Activated CD8-positive, alpha-beta T cell treated with anti-CD3 and anti-CD28 coated beads, Interleukin-2, amount 10 ng/mL, durations not matched to agents 7 days and 5 days (primary cell): ENCODE measurements at regions not wholly inside any gene's neighbourhood (a gene's known extent, or its start where the extent isn't known, plus 50 kb on each side); places are given as distances from the start of the nearest gene placed in this dataset.
"Not testable (repeated sequence)": the region's sequence is repeated elsewhere in the genome, so short reads cannot be mapped to it uniquely, and the experiment has no call there.

Source experiments
- ATAC-seq: fragments of 150-1000 bp; cut with Tn5 transposase; one replicate; pipeline ENCODE4 v1.10.0; 2021; ENCODE audit warnings: moderate library complexity
- CTCF ChIA-PET: fragments of 350-600 bp; sonication (Branson Sonifier 250); formaldehyde crosslinking; loops from one replicate; lab custom pipeline; 2021; ENCODE audit warnings: antibody characterized with exemption; lab: Charles Lee
- POLR2A ChIA-PET: fragments of 350-600 bp; sonication (Branson Sonifier 250); formaldehyde crosslinking; loops from one replicate; lab custom pipeline; 2021; ENCODE audit warnings: antibody characterized with exemption; lab: Charles Lee
- DNase-seq: peaks from one replicate; pipeline ENCODE4 v3.0.0-alpha.2; 2020
- H3K27ac Mint-ChIP-seq: one replicate; pipeline ENCODE4 v1.8.0; 2021; ENCODE audit warnings: mild to moderate bottlenecking, mixed read lengths
- H3K27me3 Mint-ChIP-seq: one replicate; pipeline ENCODE4 v1.8.0; 2021; ENCODE audit warnings: low read depth, mixed read lengths
- H3K36me3 Mint-ChIP-seq: one replicate; pipeline ENCODE4 v1.8.0; 2021; ENCODE audit warnings: low read depth, mixed read lengths
- H3K4me1 Mint-ChIP-seq: one replicate; pipeline ENCODE4 v1.8.0; 2021; ENCODE audit warnings: low read depth, mixed read lengths
- H3K4me3 Mint-ChIP-seq: one replicate; pipeline ENCODE4 v1.8.0; 2021; ENCODE audit warnings: mild to moderate bottlenecking, mixed read lengths
- H3K9me3 Mint-ChIP-seq: one replicate; pipeline ENCODE4 v1.8.0; 2022; ENCODE audit warnings: mixed read lengths; ENCODE audit not compliant: insufficient read depth

DNA sequence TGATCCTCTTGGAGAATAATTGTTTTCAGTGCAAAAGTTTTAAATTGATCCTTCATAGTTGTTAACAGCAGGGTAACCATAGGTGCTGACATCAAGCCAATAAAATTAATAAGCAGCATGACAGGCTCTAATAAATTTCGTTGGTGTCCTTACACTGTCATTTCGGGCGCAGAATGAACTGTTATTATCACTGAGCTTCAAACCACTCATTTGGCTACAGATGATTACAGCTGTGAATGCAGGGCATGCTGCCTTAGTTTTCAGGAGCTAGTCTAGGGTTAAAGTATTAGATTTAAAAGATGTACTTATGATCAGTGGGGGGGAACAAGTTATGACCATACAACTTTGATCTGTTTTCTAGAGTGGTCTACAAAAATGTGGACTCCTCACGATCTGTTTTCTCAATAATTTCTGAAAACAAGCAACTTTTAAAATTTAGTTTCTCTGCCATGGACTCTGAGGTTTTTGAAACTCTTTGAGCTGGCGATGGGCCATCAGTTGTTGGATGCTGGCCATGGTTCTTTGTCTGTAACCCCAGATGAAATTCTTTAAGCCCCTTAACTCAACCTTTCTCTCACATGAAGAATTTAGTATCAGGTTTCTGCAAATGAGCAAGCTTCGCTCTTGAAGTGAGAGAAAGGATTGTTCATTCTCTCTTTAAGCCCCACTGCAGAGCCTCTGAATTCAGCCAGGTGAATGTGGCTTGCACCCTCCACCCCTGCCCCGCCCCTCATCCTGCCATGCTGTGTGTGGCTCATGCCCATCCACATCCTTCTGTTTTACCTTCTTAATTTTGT is 99.1 kb upstream of the MTHFD1L start:
- Mint-ChIP-seq H3K27ac (no peak overlapping the region), H3K27me3 (no peaks in the 10 kb centered on the region), H3K9me3 (no peaks in the 10 kb centered on the region), H3K4me3 (no peak overlapping the region), H3K4me1 (no peaks in the 10 kb centered on the region), H3K36me3 (no peaks in the 10 kb centered on the region)
- no peak for DNase-seq
- ChIA-PET CTCF (no interaction called here), POLR2A (no interaction called here)
- ATAC-seq, result no peak

DNA sequence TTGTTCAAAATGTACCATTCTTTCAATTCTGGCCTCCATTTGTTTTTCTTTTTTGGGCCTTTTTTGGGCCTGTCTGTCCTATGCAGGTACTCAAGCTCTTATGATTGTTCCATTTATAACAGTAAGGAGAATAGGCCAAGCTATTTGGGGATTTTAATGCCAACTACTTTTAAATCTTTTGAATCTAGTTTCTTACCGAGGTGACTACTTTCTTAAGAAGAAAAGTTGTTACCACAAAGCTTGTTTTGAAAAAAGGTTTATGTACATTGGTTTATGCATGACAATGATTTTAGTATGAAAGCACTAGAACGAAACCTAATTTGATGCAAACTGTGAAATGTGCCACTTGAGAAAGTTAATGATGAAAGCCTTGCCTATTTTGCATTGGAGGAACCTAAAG is 98.3 kb upstream of the MTHFD1L start:
- Mint-ChIP-seq H3K27ac (no peak overlapping the region), H3K4me3 (no peak overlapping the region), H3K9me3 (no peaks in the 10 kb centered on the region), H3K27me3 (no peaks in the 10 kb centered on the region), H3K36me3 (no peaks in the 10 kb centered on the region), H3K4me1 (no peaks in the 10 kb centered on the region)
- DNase-seq, result no peak
- ChIA-PET CTCF (no interaction called here), POLR2A (no interaction called here)
- ATAC-seq, result no peak

DNA sequence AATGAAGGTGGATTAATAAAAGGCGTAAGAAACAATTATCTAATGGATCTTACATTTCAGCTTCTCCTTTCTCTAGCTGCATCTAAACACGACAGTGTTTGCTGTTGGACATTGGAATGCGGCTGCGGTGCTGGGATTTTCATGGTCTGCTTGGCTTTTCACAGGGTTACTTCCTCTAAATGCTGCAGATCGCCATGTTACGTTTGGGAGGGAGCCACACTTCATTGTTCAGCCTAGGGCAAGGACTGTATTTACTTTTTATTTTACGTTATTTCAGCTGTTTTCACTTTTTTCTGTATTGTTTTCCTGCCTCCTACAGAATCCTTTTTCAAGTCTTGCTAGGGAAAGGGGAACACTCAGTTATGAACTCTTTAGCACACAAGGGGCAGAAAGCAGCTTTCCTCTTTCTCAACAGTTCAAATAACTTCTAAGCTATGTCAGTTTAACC is 97.9 kb upstream of the MTHFD1L start:
- no peak for ATAC-seq
- Mint-ChIP-seq H3K9me3 (no peaks in the 10 kb centered on the region), H3K4me3 (no peak overlapping the region), H3K27ac (no peak overlapping the region), H3K27me3 (no peaks in the 10 kb centered on the region), H3K36me3 (no peaks in the 10 kb centered on the region), H3K4me1 (no peaks in the 10 kb centered on the region)
- no peak for DNase-seq
- ChIA-PET CTCF (interaction anchor here (0.6 kb wide), 1 partner anchor 38 kb away, joined by 3 read pairs; no protein-coding TSS in a partner anchor), POLR2A (no interaction called here)

DNA sequence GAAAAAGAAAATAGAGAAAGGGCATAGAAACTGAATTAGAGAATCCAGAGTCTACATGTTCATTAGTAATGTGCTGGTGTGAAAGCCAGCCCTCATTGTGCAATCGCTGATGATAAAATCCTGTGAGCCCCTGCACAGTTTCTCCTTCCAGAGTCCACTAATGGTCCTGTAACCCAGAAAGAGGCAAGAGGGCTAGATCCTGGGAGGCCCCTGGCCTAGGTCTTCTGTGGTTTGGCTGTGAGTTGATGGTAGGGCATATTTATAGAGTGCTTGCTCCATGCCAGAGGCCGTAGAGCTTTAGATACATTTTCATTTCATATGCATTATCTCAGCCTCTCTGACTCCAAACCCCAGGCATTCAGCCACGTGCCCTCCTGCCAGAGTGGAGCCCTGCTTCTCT is 94.9 kb upstream of the MTHFD1L start:
- H3K4me1 Mint-ChIP-seq, result no peaks in the 10 kb centered on the region
- no peak overlapping the region for H3K4me3 Mint-ChIP-seq
- DNase-seq (no peak), ATAC-seq (no peak)
- H3K9me3 Mint-ChIP-seq, result peaks cover 4% of the 10 kb centered on the region
- ChIA-PET POLR2A (no interaction called here), CTCF (interaction anchor here (0.8 kb wide), 1 partner anchor 45 kb away, joined by 3 read pairs; no protein-coding TSS in a partner anchor)
- H3K27ac Mint-ChIP-seq, result no peak overlapping the region
- no peaks in the 10 kb centered on the region for H3K36me3 Mint-ChIP-seq
- peaks cover 2% of the 10 kb centered on the region for H3K27me3 Mint-ChIP-seq

DNA sequence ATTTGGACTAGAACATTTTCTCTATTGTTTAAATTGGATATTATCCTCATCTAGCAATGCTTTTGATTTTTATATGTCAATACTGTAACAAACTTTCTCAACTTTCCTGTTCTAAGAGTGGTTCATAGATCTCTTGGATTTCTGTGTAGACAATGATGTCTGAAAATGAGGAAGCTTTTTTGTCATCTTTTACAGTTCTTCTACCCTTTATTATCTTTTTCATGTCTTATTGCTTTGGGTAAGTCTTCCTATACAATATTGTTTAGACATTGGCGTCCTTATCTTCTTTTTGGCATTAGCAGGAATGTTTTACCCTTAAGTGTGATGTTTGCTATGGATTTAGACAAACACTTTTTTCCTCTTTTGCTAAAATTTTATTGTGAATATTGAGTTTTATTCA is 91.5 kb upstream of the MTHFD1L start:
- DNase-seq (no peak), ATAC-seq (no peak)
- CTCF ChIA-PET, result no interaction called here
- Mint-ChIP-seq H3K9me3 (peaks cover 4% of the 10 kb centered on the region), H3K36me3 (no peaks in the 10 kb centered on the region), H3K4me1 (peaks cover 4% of the 10 kb centered on the region), H3K27me3 (peaks cover 2% of the 10 kb centered on the region), H3K4me3 (no peak overlapping the region), H3K27ac (no peak overlapping the region)
- POLR2A ChIA-PET, result no interaction called here

DNA sequence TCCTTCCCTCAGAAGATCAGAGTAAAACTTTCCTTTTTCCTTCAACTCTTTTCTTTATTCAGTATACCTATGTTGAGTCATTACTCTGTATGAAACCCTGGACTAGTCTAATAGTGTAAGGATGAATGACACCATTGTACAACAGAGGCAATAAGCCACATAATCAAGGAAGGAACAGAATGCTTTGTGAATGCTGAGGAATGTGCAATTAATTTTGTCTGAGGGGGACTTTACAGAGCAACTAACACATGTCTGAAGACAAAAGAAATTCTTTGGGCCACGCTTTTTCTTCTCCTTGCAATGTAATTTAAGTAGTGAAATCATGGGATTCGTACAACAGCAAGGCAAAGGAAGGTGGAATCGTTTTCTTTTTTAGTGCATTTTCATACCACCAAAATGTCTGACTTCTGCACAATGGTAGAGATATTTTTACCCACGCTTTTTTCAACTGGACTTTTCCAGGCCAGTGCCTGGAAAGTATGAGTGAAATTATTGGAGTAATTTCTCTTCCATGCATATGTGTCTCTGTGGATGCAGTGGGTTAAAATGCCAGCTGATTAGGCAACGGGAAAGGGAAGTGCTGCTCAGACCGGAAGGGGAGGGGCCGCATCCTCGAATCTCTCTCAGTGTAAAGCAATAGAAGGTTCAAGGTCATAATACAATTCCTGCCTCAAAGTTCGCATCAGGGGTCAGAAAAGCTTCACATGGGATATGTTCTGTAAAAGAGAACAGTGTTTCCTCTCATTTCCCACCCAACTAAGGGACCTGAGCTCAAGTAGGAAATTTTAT is 89.9 kb upstream of the MTHFD1L start:
- H3K4me3 Mint-ChIP-seq, result no peak overlapping the region
- H3K27me3 Mint-ChIP-seq, result peaks cover 2% of the 10 kb centered on the region
- ChIA-PET CTCF (no interaction called here), POLR2A (no interaction called here)
- no peak overlapping the region for H3K27ac Mint-ChIP-seq
- no peaks in the 10 kb centered on the region for H3K36me3 Mint-ChIP-seq
- peaks cover 4% of the 10 kb centered on the region for H3K4me1 Mint-ChIP-seq
- ATAC-seq, result no peak
- DNase-seq, result no peak
- peaks cover 4% of the 10 kb centered on the region for H3K9me3 Mint-ChIP-seq

DNA sequence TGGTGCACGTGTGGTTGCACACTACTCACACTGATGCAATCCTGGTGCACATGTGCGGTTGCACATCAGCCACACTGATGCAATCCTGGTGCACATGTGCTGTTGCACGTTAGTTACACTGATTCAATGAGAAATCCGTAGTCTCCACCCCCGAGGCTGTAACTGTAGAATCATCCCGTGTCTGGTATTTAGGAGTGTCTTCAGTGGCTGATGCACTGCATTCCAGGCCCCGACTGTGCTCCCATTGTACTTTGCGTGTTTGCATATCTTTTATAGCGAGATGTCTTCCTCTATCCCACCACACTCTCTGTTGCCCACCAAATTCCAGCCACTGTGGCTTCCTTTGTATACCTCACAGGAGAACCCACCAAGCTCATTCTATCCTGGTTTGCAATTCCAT is 87.8 kb upstream of the MTHFD1L start:
- ChIA-PET CTCF (no interaction called here), POLR2A (no interaction called here)
- peaks cover 2% of the 10 kb centered on the region for H3K27me3 Mint-ChIP-seq
- H3K9me3 Mint-ChIP-seq, result peaks cover 3% of the 10 kb centered on the region
- no peak overlapping the region for H3K27ac Mint-ChIP-seq
- DNase-seq, result no peak
- no peaks in the 10 kb centered on the region for H3K36me3 Mint-ChIP-seq
- H3K4me3 Mint-ChIP-seq, result no peak overlapping the region
- H3K4me1 Mint-ChIP-seq, result peaks cover 4% of the 10 kb centered on the region
- no peak for ATAC-seq

DNA sequence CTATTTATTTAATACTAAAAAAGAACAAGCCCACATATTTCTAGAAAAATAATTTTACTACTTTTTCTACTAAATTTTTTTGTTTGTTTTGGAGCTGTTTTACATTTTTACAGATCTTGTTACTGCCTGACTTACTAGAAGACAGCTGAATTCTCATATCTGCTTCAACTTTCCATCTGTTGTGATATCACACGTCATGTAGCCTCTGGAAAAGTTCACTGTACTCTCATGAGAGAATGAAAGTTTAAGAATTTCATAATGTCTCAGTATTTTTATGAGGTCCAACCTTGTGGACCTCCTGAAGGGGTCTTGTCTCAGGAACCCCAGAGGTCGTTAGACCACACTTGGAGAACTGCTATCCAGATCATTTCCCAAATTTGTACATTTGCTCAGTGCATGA is 81.7 kb upstream of the MTHFD1L start:
- no peaks in the 10 kb centered on the region for H3K4me1 Mint-ChIP-seq
- DNase-seq (no peak), ATAC-seq (no peak)
- no peaks in the 10 kb centered on the region for H3K9me3 Mint-ChIP-seq
- ChIA-PET POLR2A (no interaction called here), CTCF (no interaction called here)
- H3K27ac Mint-ChIP-seq, result no peak overlapping the region
- H3K36me3 Mint-ChIP-seq, result no peaks in the 10 kb centered on the region
- H3K27me3 Mint-ChIP-seq, result no peaks in the 10 kb centered on the region
- no peak overlapping the region for H3K4me3 Mint-ChIP-seq

DNA sequence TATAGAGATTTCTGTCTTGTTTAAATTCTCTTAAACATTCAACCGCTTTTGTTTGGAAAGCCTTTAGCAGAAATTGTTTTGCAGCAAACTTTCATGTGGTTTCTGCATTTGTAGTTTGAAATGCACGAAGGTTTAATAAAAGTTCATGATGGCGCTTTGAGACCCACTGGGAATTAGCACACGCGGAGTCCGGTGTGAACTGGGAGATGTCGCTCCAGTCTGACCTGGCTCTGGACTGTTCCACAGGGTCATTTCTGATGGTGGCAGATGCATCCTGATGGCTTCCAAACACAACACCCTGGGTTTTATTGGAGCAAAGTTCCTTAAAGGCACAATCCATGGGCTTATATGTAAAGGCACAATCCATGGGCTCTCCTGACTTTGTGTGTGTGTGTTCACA is 78.1 kb upstream of the MTHFD1L start:
- H3K4me3 Mint-ChIP-seq, result no peak overlapping the region
- no peaks in the 10 kb centered on the region for H3K9me3 Mint-ChIP-seq
- ATAC-seq (no peak), DNase-seq (no peak)
- ChIA-PET CTCF (interaction anchor here (0.8 kb wide), 1 partner anchor 369 kb away, joined by 4 read pairs; no protein-coding TSS in a partner anchor), POLR2A (no interaction called here)
- no peaks in the 10 kb centered on the region for H3K4me1 Mint-ChIP-seq
- H3K27me3 Mint-ChIP-seq, result no peaks in the 10 kb centered on the region
- H3K36me3 Mint-ChIP-seq, result no peaks in the 10 kb centered on the region
- no peak overlapping the region for H3K27ac Mint-ChIP-seq

DNA sequence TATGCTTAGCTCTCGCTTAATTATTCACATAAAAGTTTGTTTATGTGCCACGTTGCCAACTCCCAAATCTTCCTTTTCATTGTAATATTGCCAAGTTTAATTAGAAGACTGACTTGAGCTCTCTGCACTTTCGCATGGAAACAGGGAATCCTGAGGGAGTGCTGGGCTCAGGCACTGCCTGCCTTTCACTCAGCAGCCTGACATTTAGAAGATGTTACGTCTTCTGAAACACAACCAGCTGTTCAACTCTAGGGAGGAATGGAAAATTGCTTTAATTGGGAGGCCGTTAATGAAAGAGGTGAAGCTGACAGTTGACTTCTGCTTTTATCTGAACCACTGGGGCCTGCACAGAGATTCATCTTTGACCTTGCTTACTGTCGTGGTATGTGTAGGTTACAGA is 77.4 kb upstream of the MTHFD1L start:
- no peak overlapping the region for H3K27ac Mint-ChIP-seq
- no peak for ATAC-seq
- CTCF ChIA-PET, result no interaction called here
- H3K36me3 Mint-ChIP-seq, result no peaks in the 10 kb centered on the region
- H3K4me3 Mint-ChIP-seq, result no peak overlapping the region
- no peaks in the 10 kb centered on the region for H3K9me3 Mint-ChIP-seq
- no peaks in the 10 kb centered on the region for H3K27me3 Mint-ChIP-seq
- DNase-seq, result no peak
- H3K4me1 Mint-ChIP-seq, result no peaks in the 10 kb centered on the region
- POLR2A ChIA-PET, result no interaction called here

DNA sequence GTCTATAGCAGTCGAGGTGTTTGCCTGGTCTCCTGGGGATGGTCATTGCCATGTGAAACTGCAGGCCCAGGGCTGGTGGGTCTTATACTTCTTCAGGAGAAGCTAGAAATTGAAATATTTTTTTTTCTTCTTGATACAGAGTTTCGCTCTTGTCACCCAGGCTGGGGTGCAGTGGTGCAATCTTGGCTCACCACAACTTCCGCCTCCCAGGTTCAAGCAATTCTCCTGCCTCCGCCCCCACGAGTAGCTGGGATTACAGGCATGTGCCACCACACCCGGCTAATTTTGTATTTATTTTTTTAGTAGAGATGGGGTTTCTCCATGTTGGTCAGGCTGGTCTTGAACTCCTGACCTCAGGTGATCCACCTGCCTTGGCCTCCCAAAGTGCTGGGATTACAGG is 75.6 kb upstream of the MTHFD1L start:
- H3K27ac Mint-ChIP-seq, H3K9me3 Mint-ChIP-seq, ATAC-seq, H3K36me3 Mint-ChIP-seq, CTCF ChIA-PET, H3K4me1 Mint-ChIP-seq, DNase-seq, H3K4me3 Mint-ChIP-seq, POLR2A ChIA-PET, H3K27me3 Mint-ChIP-seq: not testable (repeated sequence)

DNA sequence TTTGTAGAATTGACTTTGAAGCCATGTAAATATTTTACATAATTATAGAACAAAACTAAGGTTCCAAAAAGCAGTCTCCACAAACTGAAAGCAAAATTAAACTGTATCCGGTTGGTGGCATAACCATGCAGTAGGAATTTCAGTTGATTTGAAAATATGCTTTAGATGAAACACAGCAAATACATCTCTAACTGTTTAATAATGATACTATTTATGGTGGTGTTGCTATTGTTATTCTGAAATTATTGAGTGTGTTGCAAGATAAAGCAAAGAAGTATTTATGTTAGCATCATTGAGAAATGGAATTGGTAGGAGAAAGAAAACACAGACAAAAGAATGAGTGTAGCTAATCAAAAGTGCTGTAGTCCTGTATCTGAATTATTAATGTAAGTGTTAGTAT is 73.8 kb upstream of the MTHFD1L start:
- ATAC-seq (no peak), DNase-seq (no peak)
- H3K4me3 Mint-ChIP-seq, result no peak overlapping the region
- H3K4me1 Mint-ChIP-seq, result no peaks in the 10 kb centered on the region
- no peak overlapping the region for H3K27ac Mint-ChIP-seq
- H3K27me3 Mint-ChIP-seq, result no peaks in the 10 kb centered on the region
- POLR2A ChIA-PET, result no interaction called here
- CTCF ChIA-PET, result interaction anchor here (1.3 kb wide), 1 partner anchor 24 kb away, joined by 3 read pairs; no protein-coding TSS in a partner anchor
- no peaks in the 10 kb centered on the region for H3K36me3 Mint-ChIP-seq
- no peaks in the 10 kb centered on the region for H3K9me3 Mint-ChIP-seq
